HFFc6 (cell line): ENCODE measurements at regions not wholly inside any gene's neighbourhood (a gene's known extent, or its start where the extent isn't known, plus 50 kb on each side); places are given as distances from the start of the nearest gene placed in this dataset.
"Not testable (repeated sequence)": the region's sequence is repeated elsewhere in the genome, so short reads cannot be mapped to it uniquely, and the experiment has no call there.

ENCODE experiments used
- DNase-seq: peaks from one replicate; pipeline ENCODE4 v3.0.0-alpha.2; 2018
- H3K27ac Mint-ChIP-seq: 2 replicates; pipeline ENCODE4 v1.8.0; 2020; ENCODE audit warnings: mild to moderate bottlenecking, mixed read lengths
- H3K27me3 Mint-ChIP-seq: 2 replicates; pipeline ENCODE4 v1.8.0; 2021; ENCODE audit warnings: mild to moderate bottlenecking, moderate library complexity, mixed read lengths; ENCODE audit not compliant: insufficient read depth
- H3K36me3 Mint-ChIP-seq: 2 replicates; pipeline ENCODE4 v1.8.0; 2021; ENCODE audit warnings: low read depth, mixed read lengths
- H3K4me1 Mint-ChIP-seq: 2 replicates; pipeline ENCODE4 v1.8.0; 2020; ENCODE audit warnings: low read depth, mixed read lengths
- H3K4me3 Mint-ChIP-seq: 2 replicates; pipeline ENCODE4 v1.8.0; 2020; ENCODE audit warnings: mild to moderate bottlenecking, moderate library complexity, mixed read lengths
- H3K9me3 Mint-ChIP-seq: 2 replicates; pipeline ENCODE4 v1.8.0; 2020; ENCODE audit warnings: mild to moderate bottlenecking, mixed read lengths
- TF ChIP-seq, protein P1 (sequence below): fragments of 200-600 bp; sonication (generic); IDR thresholded peaks from 2 replicates; pipeline ENCODE4 v1.5.0; 2021; ENCODE audit warnings: antibody characterized with exemption, mild to moderate bottlenecking

DNA sequence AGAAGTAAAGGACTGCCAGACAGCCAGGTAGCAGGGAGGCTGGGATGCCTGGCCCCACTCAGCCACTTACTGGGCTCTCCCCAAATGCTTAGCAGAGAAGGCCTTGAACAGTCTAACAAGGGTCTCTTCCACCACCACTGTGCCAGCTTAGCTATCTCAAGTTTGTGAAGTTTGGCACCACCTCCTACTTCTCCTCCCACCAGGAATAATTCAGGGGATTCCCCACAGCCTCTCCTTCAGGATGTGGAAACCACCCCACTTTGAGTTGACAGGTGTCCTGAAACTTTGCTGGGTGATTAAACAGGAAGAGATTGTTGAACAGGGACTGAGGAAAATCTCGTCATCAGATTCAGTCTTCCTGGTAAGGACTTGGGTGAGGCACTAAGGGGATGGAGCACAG lies 59.4 kb upstream of the ATP1B1 start:
- no peak overlapping the region for H3K4me3 Mint-ChIP-seq

DNA sequence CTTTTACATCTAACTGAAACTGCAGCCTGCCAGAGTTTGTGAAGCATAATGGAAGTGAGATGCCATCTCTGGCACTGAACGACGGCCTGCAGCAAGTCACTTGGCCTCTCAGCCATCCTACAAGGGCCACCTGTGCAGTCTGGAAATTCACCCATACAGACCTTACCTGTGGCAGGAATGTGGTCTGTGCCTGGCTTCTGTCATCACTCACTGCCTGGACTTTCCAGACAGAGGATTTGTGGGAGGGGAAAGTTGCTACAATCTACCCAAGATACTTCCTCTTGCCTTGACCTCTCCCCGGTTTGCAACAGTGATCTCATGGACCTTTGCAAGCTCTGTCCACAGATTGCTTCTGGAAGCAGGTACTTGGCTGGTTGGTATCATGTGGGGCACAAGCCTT lies 58.4 kb upstream of the ATP1B1 start:
- no peaks in the 10 kb centered on the region for H3K9me3 Mint-ChIP-seq
- peaks cover 11% of the 10 kb centered on the region; the same call in 1 of the 2 replicates for H3K27me3 Mint-ChIP-seq
- no peak overlapping the region for H3K27ac Mint-ChIP-seq
- no peak overlapping the region for H3K4me3 Mint-ChIP-seq
- DNase-seq: no peak
- TF ChIP-seq, protein P1, sequence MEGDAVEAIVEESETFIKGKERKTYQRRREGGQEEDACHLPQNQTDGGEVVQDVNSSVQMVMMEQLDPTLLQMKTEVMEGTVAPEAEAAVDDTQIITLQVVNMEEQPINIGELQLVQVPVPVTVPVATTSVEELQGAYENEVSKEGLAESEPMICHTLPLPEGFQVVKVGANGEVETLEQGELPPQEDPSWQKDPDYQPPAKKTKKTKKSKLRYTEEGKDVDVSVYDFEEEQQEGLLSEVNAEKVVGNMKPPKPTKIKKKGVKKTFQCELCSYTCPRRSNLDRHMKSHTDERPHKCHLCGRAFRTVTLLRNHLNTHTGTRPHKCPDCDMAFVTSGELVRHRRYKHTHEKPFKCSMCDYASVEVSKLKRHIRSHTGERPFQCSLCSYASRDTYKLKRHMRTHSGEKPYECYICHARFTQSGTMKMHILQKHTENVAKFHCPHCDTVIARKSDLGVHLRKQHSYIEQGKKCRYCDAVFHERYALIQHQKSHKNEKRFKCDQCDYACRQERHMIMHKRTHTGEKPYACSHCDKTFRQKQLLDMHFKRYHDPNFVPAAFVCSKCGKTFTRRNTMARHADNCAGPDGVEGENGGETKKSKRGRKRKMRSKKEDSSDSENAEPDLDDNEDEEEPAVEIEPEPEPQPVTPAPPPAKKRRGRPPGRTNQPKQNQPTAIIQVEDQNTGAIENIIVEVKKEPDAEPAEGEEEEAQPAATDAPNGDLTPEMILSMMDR: no peak
- H3K36me3 Mint-ChIP-seq: no peaks in the 10 kb centered on the region
- H3K4me1 Mint-ChIP-seq: no peaks in the 10 kb centered on the region

More for the DNA sequence above, 59.4 kb upstream of the ATP1B1 start:
- Mint-ChIP-seq H3K27ac (no peak overlapping the region), H3K9me3 (no peaks in the 10 kb centered on the region), H3K36me3 (no peaks in the 10 kb centered on the region), H3K4me1 (no peaks in the 10 kb centered on the region), H3K27me3 (peaks cover 10% of the 10 kb centered on the region; the same call in 1 of the 2 replicates)
- DNase-seq: no peak
- TF ChIP-seq, protein P1: no peak

DNA sequence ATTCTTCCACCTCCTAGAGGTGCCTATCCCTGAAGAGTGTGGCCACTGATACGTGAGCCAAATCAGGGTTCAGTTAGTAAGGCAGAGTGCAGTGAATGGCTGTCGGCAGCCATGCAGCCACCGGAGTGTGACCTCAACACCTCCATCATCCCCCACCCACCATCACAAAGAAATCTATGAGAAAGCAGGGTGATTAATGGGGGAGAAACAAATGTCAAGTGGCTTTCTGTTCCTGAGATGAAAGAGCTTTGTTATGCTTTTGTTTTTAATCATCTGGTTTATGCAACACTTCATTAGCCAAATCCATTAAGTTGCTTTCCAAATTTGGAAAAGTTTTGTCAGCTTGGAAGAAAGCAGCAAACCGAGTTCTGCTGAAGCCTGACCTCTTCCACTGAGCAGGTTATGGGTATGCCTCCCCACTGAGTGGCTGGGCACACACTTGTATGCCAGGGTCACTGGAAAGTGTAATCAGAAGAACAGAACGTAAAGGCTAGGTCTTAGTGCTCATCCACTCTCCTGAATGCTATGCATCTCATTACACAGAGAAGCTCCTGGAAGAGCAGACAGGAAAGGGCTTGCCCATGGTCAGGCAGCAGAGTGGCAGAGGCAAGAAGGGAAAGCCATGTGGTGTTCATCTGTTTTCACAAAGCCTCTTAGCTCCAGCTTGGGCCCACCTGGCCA lies 57.1 kb upstream of the ATP1B1 start:
- no peaks in the 10 kb centered on the region for H3K9me3 Mint-ChIP-seq
- no peaks in the 10 kb centered on the region for H3K4me1 Mint-ChIP-seq
- no peak overlapping the region for H3K27ac Mint-ChIP-seq
- no peak for DNase-seq
- no peak overlapping the region for H3K4me3 Mint-ChIP-seq
- no peaks in the 10 kb centered on the region for H3K36me3 Mint-ChIP-seq
- peaks cover 11% of the 10 kb centered on the region; the same call in 1 of the 2 replicates for H3K27me3 Mint-ChIP-seq
- TF ChIP-seq, protein P1: no peak

DNA sequence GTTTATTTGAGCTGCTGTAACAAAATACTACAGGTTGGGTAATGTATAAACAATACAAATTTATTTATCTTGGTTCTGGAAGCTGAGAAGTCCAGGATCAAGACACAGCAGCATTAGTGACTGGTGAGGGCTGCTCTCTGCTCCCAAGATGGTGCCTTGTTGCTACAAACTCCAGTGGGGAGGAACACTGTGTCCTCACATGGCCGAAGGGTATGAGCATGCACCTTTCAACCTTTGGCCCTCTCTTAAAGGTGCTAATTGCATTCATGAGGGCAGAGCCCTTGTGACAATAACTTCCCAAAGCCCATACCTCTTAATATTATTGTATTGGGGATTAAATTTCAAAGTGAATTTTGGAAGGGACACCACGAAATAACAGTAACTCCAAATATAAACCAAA lies 55.3 kb upstream of the ATP1B1 start:
- DNase-seq: no peak
- H3K4me3 Mint-ChIP-seq: no peak overlapping the region
- TF ChIP-seq, protein P1: no peak
- H3K9me3 Mint-ChIP-seq: no peaks in the 10 kb centered on the region
- no peaks in the 10 kb centered on the region for H3K36me3 Mint-ChIP-seq
- H3K27ac Mint-ChIP-seq: no peak overlapping the region
- H3K27me3 Mint-ChIP-seq: peaks cover 11% of the 10 kb centered on the region; the same call in 1 of the 2 replicates
- no peaks in the 10 kb centered on the region for H3K4me1 Mint-ChIP-seq

DNA sequence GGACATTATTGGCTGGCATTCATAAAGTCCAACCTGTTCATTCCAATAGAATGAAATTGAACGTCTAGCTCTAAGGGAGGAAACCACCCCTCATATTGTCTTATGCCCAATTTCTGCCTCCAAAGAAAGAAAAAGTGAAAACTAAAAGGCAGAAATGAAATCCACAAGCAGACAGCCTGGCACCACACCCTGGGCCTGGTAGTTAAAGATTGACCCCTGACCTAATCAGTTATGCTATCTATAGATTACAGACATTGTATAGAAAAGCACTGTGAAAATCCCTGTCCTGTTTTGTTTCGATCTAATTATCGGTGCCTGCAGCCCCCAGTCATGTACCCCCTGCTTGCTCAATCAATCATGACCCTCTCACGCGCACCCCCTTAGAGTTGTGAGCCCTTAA lies 54.3 kb upstream of the ATP1B1 start:
- H3K27ac Mint-ChIP-seq, H3K4me1 Mint-ChIP-seq, H3K4me3 Mint-ChIP-seq, DNase-seq, H3K36me3 Mint-ChIP-seq, H3K9me3 Mint-ChIP-seq: not testable (repeated sequence)
- peaks cover 10% of the 10 kb centered on the region; the same call in 1 of the 2 replicates for H3K27me3 Mint-ChIP-seq

DNA sequence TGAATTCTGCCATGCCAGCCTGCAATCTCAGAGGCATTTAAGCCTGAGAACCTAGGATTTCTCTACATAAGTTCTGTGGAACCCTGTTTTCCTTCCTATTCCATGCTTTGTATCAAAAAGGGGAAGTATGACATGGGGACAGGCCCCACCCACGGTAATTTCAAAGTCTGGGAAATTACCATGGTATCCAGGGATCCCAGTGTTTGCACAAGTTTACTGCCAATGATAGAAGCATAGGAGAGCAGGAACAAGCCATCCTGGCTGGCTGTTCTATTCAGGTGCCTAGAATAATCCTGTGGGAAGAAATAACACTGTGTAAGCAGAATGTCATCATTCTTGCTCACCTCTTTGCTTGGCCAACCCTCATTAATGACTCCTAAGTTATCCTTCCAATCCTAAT lies 53.8 kb upstream of the ATP1B1 start:
- no peaks in the 10 kb centered on the region for H3K36me3 Mint-ChIP-seq
- no peak overlapping the region for H3K27ac Mint-ChIP-seq
- H3K4me3 Mint-ChIP-seq: no peak overlapping the region
- no peak for DNase-seq
- H3K27me3 Mint-ChIP-seq: peaks cover 8% of the 10 kb centered on the region; the same call in 1 of the 2 replicates
- no peaks in the 10 kb centered on the region for H3K9me3 Mint-ChIP-seq
- TF ChIP-seq, protein P1: no peak
- no peaks in the 10 kb centered on the region for H3K4me1 Mint-ChIP-seq
